A549 (cell line): ENCODE measurements at regions not wholly inside any gene's neighbourhood (a gene's known extent, or its start where the extent isn't known, plus 50 kb on each side); places are given as distances from the start of the nearest gene placed in this dataset.

ENCODE experiments used
- CBX2 ChIP-seq: fragments of 200-600 bp; sonication (generic); IDR thresholded peaks from 2 replicates; pipeline ENCODE4 v1.6.1; 2016; ENCODE audit warnings: low read depth, mild to moderate bottlenecking, borderline replicate concordance
- CTCF ChIP-seq: fragments of >200 bp; sonication (Bioruptor Twin); formaldehyde crosslinking; IDR thresholded peaks from 3 replicates; pipeline ENCODE4 v1.5.1; 2016
- HOXB5 ChIP-seq: fragments of 250-450 bp; sonication (Bioruptor Pico); IDR thresholded peaks from 2 replicates; pipeline ENCODE4 v1.5.0; 2020; ENCODE audit warnings: mild to moderate bottlenecking, moderate library complexity
- MAX ChIP-seq: IDR thresholded peaks from 2 replicates; pipeline ENCODE4 v1.6.1; 2012
- NR3C1 ChIP-seq: fragments of >200 bp; sonication (Bioruptor Twin); formaldehyde crosslinking; IDR thresholded peaks from 3 replicates; pipeline ENCODE4 v1.6.1; 2017
- PBX3 ChIP-seq: IDR thresholded peaks from 2 replicates; pipeline ENCODE4 v1.6.1; 2012
- RFX5 ChIP-seq: fragments of 450-650 bp; IDR thresholded peaks from 2 replicates; pipeline ENCODE4 v1.7.1; 2014; ENCODE audit warnings: antibody characterized with exemption, mild to moderate bottlenecking, moderate library complexity
- USF2 ChIP-seq: fragments of 450-650 bp; IDR thresholded peaks from 2 replicates; pipeline ENCODE4 v1.6.1; 2014; ENCODE audit warnings: antibody characterized with exemption

- TF ChIP-seq NR3C1 (no peak), CTCF (no peak), CBX2 (no peak), MAX (no peak), USF2 (no peak), HOXB5 (CRISPR knock-in tag) (no peak), RFX5 (no peak), PBX3 (no peak)
Measured at GRCh38 chr2:139411236-139411635, 631.0 kb upstream of the NXPH2 start.
